GM18858 (cell line): ENCODE measurements at regions not wholly inside any gene's neighbourhood (a gene's known extent, or its start where the extent isn't known, plus 50 kb on each side); places are given as distances from the start of the nearest gene placed in this dataset.

Experiments used
- ATAC-seq: cut with Tn5 transposase; IDR thresholded peaks from one replicate; pipeline ENCODE4 v1.9.1; 2021; ENCODE audit not compliant: unreplicated experiment

DNA sequence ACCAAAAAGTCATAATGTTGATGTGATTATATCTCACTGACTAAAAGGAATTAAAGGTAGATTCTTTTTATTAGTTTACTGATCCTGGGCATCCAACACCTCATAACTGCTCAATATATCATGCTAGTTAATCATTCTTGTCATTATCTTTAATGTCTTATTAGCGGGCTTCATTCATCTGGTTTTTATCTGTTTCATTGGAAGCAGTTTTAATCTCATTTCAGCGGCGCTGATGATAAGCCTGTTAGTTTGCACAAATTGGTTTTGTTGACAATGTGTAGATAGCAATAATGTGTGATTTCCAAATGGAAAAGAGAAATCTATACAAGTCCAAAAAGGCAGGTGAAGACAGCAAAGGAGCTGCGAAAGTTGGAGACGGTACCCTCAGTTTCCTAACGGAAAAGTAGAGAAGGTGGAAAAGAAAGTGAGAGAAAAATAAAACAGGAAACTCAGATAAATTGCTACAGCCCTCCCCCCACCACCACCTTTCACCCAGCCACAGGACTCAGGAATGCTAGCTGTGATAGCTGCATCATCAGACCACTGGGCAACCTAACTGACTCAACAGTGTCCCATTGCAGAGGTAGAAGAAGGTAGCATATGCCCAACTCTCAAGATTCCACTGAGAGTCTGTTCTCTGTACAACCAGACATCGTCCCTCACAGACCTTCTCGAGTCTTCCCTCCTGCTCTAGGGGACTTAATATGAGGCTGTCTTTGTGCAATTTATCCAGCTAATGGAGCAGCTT is 241.7 kb upstream of the CAMK1G start:
- ATAC-seq = no peak

DNA sequence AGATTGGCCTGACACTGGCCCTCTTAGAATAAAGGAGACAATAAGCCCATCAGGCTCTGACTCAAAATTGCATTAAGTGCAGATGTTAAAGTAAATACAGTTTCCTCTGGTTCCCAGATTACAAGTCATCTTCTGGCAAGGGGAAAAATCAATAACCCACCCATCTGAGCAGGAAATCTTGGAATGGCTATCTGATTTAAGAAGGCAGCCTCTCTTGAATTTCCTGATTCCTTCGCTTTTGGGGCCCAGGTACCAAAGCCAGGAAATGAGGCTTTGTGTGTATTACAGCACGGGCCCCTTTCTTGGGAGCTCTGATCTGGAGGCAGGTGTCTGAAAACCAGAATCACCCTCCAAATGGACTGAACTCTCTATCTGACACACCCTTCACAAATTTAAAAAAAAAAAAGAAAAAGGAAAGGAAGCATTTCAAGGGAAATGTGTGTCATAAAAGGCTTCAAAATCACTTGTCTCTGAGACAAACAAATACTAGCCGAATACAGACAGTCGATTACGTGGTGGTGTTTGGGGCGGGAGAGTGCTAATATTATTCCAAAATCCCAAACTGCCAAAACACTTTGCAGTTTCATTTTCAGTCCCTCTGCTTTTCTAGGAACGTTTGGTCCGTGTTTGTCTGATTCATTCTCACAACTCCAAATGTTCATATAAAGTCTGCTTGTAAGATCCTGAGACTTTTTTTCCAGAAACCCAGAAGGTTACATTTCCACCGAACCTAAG is 240.9 kb upstream of the CAMK1G start:
- ATAC-seq = no peak

DNA sequence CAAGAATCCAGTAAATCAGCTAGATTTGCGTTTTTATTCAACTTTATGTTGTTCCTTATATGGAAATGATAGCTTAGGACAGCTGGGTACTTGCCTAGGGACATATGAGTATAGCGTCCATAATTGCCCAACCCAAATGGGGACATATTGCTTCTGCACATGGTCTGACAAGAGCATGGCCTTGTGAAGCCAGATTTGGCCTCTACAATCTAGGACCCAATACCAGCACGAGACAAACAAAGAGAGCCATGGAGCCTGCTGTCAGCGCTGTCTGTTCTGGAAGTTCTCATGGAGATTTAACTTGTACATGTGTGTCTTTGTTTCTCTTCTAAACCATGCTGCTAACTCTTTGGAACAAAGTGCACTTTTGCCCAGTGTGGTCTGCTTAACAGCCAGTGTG is 240.0 kb upstream of the CAMK1G start:
- no peak for ATAC-seq

DNA sequence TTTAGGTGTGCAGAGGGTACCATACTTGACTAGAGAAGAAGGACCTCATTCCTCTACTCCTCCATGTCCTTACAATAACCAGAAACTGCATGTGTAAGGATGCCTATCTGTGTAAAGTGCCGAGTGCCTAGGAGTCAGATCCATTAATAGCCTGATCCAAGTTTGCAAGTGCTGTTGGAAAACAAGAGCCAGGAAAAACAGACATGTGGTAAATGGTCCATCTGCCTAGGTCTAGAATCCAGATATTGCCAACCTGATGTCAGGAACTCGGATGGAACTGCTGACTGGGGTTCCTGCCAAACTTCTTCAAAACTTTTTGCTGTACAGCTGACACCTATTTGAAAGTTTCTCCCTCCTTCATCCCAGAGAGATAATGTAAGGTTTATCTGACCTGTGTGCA is 239.4 kb upstream of the CAMK1G start:
- ATAC-seq = no peak

DNA sequence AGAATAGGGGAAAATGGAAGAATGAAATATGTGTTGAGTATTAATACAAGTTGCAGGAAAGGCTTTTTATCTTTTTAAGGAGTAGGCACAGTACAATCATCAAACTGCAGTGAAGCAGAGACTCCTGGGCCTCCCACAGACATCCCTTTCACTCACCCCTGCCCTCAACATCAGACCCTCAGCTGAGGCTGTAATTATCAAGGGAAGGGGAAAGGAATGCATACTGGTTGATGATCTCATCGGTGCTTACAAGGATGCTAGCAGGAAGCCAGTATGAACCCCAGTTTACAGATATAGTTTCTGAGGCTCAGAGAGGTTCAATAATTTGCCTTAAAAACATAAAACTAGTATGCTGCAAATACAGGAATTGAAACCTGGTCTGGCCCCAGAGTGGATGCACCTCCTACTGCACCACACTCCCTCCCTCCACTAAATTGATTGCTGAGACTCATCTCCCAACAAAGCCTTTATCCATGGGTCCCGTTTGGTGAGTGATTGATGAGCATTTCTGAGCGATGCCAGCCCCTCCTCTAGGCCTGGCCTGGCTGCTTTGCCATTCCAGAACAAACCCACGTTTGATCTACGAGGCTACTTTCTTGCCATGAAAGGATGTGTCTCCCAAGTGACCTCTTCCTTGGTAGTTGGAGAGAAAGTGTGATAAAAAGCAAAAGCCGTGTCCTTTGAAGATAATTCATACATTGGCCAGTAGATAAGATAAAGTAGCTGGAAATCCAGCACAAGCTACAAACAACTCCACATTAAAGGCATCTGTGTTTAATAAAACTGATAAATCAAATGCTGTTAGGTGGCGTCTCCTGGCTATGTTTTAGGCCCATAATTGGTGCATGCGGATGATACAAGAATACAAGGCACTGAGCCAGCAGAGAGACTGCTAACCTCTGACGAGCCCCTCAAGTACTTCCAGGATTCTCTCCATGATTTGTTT is 233.9 kb upstream of the CAMK1G start:
- no peak for ATAC-seq

DNA sequence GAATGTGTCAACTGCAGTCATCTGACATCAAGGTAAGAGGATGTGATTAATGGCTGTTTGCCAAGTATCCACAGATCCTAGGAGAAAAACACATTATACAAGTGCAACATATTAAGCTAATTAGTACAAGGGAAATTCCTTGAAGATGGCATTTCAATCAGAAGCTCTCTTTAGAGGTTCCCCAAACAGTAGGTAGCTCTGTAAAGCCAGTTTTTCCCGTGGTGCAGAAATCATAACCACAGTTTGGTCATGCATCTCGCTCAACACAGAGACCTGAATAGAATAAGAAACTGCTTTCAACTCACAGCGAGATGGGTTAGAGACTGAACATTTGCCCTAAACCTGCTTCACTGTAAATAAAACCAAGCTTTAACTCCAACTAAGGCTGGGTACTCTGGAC is 230.5 kb upstream of the CAMK1G start:
- no peak for ATAC-seq

DNA sequence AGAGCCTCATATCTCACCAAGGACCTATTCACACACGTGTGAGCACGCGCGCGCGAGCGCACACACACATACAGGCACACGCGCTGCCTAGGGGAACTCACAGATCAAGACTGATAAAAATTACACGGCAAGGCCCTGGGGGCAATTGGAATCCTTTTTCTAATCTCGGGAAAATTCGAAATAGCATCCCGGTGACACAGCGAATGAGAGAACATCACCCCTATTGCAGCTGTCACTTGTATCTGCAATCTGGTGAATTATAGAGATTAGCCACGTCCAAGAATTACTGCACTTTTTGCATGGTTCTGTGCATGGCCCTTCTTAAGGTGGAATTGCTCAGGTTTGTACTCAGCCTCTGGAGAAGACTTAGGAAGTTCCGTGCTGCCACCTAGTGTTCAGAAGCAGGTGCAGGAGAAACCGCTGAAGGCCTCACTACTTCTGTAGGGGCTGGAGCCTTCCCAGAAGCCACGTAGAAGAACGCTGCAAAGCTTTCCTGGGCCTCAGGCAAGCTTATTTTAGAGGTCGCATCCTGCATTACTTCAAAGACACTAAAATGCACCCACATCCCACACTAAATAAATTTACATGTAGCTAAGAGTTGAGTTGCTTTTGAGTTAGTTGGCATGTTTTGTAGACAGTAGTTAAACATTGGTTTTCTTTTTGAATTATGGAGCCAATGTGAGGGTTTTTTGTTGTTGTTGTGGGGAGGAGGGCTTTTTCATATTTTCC is 229.2 kb upstream of the CAMK1G start:
- ATAC-seq = peak; percentile 60

DNA sequence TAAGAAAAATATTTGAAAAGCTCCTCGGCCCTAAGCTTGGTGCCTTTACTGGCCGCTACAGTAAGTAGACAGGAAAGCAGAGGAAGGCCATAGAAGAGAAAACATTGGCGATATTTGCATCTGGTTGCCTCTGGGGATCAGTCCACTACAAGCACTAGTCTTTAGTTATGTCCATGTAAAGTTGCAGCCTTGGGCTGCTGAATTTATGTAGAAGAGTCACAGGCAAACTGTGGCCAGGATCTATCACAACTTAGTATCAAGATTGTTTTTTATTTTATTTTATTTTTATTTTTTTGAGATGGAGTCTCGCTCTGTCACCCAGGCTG is 228.7 kb upstream of the CAMK1G start:
- ATAC-seq = no peak

DNA sequence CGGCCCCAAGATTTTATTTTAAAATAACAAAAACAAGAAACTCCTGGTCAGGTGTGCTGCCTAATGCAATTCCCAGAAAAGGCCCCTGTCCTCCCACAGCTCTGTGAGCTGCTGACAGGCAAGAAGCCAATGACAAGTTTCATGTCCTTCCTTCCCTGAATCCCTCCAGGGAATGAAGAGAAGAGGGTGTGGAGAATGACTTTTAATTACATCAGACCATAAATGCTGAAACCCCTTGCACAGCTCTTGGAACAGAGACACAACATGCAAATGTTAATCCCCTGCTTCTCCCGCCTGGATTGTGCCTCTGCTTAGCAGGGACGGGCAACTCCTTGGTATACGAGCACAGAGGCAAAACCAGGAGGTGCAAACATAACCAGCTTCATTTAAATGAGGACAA is 228.1 kb upstream of the CAMK1G start:
- ATAC-seq = no peak

DNA sequence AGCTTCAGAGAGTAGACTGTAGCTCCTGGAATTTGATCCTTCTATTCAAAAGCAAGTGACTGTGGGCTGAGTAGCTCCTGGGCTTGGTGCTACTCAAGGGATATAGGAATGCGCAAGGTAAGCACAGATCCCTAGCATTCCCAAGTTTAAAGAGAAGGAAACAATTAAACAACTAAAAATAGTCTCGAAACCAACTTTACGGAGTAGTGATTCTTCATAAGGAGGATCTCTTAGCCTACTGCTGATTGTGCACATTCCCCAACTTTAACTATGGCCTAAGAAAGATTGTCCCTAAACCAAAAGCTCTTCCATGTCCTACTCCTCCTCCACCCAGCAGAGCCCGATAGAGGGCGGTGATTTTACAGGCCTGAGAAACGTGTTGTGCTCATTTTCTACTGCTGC is 226.5 kb upstream of the CAMK1G start:
- no peak for ATAC-seq

DNA sequence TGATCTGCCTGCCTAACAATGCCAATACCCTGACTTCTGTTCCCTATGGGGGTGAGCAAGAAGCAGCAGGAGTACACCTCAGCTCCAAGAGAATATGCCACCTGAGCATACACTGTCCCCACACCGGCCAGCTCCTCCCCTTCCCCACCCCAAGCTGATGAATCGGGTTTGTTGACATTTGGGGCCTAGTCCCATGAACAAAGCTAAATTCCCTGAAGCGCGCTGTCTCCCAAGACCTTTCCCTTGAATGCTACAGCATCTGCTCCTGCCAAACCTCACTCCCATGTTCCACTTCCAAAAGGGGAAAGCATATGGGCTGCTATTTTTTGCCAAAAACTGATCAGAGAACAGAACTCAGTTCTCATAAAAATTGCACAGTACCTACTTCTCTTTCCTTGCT is 220.4 kb upstream of the CAMK1G start:
- no peak for ATAC-seq

DNA sequence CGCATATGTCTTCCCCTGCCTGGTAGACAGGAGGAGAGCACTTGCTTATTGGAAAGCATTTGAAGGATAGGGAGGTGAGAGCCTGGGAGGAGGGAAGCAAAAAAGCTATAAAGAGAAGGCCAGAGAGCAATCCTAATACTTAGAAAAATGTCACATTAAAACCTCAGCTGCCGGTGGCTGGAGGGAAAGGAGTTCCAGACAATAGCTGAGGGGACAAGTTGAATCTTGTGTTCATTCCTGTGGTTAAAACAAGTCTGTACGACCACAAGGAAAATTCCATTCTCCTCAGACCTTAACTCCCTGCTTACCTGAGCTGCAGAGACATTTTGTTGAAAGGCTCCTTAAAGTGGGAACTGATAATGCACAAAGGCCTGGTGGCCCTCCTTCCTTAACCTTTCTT is 218.8 kb upstream of the CAMK1G start:
- ATAC-seq = no peak

DNA sequence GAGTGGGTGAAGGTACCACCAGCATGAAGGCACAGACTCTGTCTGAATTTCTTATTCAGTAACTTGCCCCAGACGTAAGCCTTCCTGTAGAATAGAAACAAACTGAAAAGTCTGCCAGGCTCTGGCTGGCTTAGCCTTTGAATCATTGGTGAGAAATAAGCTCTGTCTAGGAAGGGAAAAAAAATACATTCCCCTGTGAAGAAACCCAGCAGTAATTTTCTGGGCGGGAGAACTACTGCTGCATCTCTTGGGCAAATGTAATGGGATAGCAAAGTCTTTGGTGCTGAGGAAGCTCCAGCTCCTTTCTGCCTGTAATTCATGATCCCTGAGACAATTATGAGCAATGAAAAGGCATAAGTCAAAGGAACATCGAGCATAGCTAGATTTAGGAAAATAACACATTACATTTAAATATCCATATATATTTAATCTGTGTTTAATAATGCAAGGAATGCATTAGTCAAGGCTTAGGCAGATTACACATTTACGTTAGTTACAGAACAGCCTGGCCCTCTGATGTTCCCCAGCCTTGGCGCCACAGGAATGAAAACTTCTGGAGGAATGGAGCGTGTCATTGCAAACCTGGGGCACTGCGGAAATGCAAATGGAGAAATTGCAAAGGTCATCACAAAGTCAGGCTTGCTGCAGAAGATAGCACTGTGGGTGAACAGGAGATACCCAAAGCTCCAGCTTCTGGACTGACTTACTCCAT is 216.3 kb upstream of the CAMK1G start:
- no peak for ATAC-seq

DNA sequence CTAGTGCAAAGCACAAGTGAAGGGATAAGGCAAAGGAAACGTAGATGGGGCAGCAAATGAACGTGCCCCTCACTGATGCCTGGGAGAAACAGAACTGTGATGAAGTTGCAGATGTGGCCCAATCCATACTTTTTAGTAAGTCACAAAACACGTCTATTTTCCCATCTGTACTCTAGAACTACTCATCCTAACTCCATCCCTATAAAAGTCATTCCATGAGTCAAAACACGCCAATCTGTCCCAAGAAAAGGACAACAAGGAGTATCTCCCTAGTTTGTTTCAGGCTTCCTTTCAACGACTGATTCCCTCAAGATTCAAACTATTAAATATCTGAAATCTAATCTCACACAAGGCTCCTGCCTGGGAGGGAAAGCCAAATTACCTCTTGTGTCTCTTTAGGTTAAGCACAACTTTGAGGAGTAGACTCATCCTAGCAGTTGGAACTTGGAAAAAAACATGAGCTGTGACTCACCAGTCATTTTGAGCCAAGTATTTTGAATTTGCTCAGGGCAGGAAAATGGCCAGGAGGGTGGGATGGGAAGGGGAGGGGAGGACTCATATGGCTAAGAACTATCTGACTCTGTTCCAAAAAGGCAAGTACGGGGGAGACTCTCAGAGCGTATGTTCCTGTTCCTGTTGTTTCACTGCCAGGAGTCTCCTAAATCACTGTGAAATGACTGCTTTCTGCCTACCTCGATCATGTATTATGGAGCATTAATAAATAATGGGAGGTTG is 214.5 kb upstream of the CAMK1G start:
- ATAC-seq = no peak

DNA sequence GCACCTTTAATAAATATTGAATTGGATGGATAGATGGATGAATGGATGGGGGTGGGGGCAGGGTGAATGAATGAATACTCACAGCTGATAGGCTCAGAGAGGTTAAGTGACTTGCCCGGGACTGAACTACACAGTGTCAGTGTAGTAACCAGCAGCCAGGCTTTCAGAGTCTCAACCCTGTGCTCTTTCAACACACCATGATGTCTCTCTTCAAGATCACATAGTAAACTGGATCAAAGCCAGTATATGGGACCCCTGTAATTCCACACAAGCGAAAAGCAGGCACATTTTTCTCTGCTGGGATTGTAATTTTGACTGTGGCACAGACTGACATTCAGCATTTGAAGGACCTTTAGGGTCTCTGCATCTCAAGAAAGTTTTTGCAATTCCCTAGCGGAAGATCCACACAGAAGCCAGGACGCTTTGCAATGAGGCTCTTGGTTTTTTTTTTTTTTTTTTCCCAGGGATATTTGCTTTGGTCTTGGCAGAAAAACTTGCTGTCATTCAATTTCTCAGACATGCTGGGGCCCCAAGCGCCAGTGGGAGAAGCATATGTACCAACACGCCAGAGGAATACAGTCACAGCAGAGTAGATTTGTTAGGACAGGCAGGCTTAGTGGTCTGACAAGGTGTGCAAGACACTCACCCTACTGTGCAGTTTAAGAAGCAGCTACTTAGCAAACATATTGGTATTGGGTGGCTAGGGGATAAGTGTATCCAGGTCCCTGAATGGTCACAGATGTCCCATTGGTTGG is 213.1 kb upstream of the CAMK1G start:
- ATAC-seq = no peak

DNA sequence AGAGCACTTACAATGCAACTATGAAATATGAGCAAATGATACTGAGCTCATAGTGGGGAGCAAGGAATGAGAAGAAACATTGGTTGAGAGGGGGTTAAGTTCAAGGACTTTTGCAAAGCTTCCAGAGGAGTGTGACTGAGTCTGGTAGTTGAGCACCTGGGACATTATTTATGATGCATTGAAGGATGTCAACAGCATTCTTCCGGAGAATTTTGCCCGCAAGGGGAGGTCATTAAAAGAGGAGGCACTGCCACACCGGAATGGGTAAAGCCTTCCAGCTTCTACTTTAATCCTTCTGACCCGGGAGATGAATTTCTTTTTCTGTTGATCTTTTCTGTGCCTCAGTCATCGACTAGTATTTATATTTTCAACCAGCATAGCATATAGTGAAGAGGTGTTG is 208.4 kb upstream of the CAMK1G start:
- no peak for ATAC-seq

DNA sequence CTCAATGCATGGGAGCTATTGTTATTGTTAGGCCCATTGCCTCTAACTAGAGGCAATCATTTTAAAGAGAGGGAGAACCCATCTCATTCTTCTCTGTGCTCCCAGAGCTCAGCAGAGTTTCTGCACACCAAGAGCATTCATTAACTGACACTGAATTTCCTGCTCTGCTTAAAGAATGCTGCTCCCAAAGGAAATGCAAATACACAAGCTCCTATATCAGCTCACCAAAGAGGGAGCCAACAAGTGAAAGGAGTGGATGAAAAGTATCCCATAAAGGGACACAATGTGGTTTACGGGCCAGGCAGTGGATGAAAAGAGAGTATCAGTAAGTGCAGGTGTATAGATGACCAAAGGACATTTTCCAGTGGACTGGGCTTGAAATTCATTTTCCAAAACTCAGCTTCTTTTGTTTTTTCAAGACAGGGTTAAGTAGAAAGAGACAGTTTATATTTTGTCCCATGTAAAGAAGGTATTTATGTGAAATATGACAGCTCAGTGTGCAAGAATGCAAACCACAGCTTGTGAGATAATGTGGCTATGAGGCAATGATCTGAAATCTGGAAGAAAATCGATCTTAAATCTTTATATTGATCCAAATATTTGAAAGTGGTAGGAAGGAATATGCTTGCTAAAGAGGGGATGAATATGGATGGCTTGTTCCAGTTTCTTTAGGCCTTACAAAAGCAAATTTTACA is 207.7 kb upstream of the CAMK1G start:
- no peak for ATAC-seq

DNA sequence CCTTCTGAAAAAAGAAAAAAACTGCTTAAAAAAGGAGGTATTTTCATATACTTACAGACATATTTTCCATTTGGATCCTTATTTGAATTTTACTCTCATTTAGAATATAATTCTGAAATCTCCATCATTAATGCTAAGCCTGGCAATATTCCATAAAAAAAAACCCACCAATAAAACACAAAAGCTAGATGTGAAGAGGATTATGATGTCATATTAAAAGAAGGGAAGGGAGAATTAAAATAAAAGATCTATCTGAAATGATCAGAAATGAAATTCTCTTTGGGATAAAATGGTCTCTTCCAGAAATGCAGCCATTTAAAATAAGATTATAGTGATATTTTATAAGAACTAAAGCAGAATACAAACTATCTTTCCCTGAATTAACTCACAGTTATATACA is 206.7 kb upstream of the CAMK1G start:
- no peak for ATAC-seq

DNA sequence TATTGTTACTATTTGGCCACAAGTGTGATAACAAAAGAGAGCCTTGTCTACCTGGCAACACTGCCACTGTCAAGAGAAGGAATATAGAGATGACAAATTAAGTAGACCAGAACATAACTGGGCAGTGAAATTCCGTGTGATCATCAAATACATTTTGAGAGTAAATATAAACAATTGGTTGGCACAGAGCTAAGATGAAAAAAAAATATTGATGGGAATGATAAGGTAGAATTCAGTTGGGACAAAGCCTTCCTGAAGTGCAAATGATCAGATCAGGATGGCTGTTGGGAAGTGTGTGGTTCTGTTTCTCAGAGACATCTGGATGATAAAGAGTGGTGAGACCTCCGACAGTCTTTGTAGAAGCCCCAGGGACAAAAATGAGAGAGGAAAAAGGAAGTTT is 205.5 kb upstream of the CAMK1G start:
- no peak for ATAC-seq
